Upper lobe of left lung (tissue), 6 donors: ENCODE measurements at regions not wholly inside any gene's neighbourhood (a gene's known extent, or its start where the extent isn't known, plus 50 kb on each side); places are given as distances from the start of the nearest gene placed in this dataset.

Source experiments
- ATAC-seq, 2 donors: fragments of 200-7000 bp; cut with Tn5 transposase; one replicate each; pipeline ENCODE4 v1.9.1; 2022; ENCODE audit warnings: mild to moderate bottlenecking in 2 of 2, moderate library complexity in 2 of 2; ENCODE audit not compliant: low FRiP score in 2 of 2
- DNase-seq, 2 donors: peaks; one replicate each; pipeline ENCODE4 v3.0.0-alpha.2; 2019 to 2020
- H3K27ac ChIP-seq, 4 donors: fragments of 200-600 bp; sonication (generic); one replicate each; pipeline ENCODE4 v1.5.1; 2016 to 2019
- H3K27me3 ChIP-seq, 4 donors: fragments of 200-600 bp; sonication (generic); one replicate each; pipeline ENCODE4 v1.5.1; 2017 to 2019
- H3K36me3 ChIP-seq, 4 donors: fragments of 200-600 bp; sonication (generic); one replicate each; pipeline ENCODE4 v1.5.1; 2016 to 2019
- H3K4me1 ChIP-seq, 4 donors: fragments of 200-600 bp; sonication (generic); one replicate each; pipeline ENCODE4 v1.5.1; 2018 to 2019
- H3K4me3 ChIP-seq, 4 donors: fragments of 200-600 bp; sonication (generic); one replicate each; pipeline ENCODE4 v1.5.1; 2017 to 2019; ENCODE audit warnings: mild to moderate bottlenecking in 2 of 4, moderate library complexity in 1 of 4
- H3K9me3 ChIP-seq, 4 donors: fragments of 200-600 bp; sonication (generic); one replicate each; pipeline ENCODE4 v1.5.1; 2018 to 2019
- EP300 ChIP-seq, 4 donors: sonication (generic); formaldehyde crosslinking; IDR thresholded peaks; one replicate each; pipeline ENCODE4 v1.5.1; 2017; ENCODE audit warnings: antibody characterized with exemption in 4 of 4, control low read depth in 2 of 4
- POLR2A ChIP-seq, 4 donors: fragments of 450-650 bp; IDR thresholded peaks; one replicate each; pipeline ENCODE4 v1.5.1; 2016 to 2017; ENCODE audit warnings: antibody characterized with exemption in 4 of 4, mild to moderate bottlenecking in 2 of 4
- POLR2AphosphoS5 ChIP-seq, 2 donors: sonication (generic); formaldehyde crosslinking; IDR thresholded peaks; one replicate each; pipeline ENCODE4 v1.5.1; 2017; ENCODE audit warnings: antibody characterized with exemption in 2 of 2
- WGBS, 2 donors: methylation state at CpG; one replicate each; pipeline ENCODE4 v1.1.5; 2017 to 2018; 5-methylcytosine and 5-hydroxymethylcytosine counted together
- TF ChIP-seq, protein P1 (sequence below), 6 experiments: fragments of 450-650 bp in 4 of 6; fragments of 200-600 bp in 2 of 6; sonication (generic) in 2 of 6; IDR thresholded peaks; one replicate each; pipeline ENCODE4 v1.5.1; 2016 to 2019; ENCODE audit warnings: antibody characterized with exemption in 6 of 6
- donor health status: DM: no; HTN: no; CAD: no; lungs with moderate emphysema.
- donor health status: DM: no; HTN: yes; CAD: no; lungs with severe emphysema.

DNA sequence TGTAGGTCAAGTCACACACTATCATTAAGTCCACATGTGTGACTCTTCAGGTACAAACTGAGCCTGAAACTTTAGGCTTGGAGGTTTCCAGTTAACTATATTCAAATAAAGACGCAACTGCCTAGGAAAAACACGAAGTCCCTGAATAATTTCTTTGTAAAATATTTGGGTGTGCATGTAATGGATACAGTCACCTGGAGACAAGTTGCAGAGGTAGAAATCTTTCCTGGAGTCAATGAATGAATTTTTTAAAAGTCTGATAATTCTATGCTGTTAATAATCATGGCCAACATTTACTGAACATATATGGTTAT, 132.7 kb downstream of the MTX3 start:
- H3K27ac ChIP-seq = no peak overlapping the region
- TF ChIP-seq, protein P1, sequence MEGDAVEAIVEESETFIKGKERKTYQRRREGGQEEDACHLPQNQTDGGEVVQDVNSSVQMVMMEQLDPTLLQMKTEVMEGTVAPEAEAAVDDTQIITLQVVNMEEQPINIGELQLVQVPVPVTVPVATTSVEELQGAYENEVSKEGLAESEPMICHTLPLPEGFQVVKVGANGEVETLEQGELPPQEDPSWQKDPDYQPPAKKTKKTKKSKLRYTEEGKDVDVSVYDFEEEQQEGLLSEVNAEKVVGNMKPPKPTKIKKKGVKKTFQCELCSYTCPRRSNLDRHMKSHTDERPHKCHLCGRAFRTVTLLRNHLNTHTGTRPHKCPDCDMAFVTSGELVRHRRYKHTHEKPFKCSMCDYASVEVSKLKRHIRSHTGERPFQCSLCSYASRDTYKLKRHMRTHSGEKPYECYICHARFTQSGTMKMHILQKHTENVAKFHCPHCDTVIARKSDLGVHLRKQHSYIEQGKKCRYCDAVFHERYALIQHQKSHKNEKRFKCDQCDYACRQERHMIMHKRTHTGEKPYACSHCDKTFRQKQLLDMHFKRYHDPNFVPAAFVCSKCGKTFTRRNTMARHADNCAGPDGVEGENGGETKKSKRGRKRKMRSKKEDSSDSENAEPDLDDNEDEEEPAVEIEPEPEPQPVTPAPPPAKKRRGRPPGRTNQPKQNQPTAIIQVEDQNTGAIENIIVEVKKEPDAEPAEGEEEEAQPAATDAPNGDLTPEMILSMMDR (IDR thresholded peaks at IDR 0.05) = peak in 1 of 6 experiments; percentile 16
- no peak for TF ChIP-seq EP300 (IDR thresholded peaks at IDR 0.05)
- H3K9me3 ChIP-seq = no peaks in the 10 kb centered on the region
- H3K4me3 ChIP-seq = no peak overlapping the region
- no peaks in the 10 kb centered on the region for H3K4me1 ChIP-seq
- 89% methylated on average over 2 of the region's 2 CpGs for WGBS, 2 donors
- no peaks in the 10 kb centered on the region for H3K27me3 ChIP-seq
- H3K36me3 ChIP-seq = no peaks in the 10 kb centered on the region
- DNase-seq = no peak
- no peak for ATAC-seq

DNA sequence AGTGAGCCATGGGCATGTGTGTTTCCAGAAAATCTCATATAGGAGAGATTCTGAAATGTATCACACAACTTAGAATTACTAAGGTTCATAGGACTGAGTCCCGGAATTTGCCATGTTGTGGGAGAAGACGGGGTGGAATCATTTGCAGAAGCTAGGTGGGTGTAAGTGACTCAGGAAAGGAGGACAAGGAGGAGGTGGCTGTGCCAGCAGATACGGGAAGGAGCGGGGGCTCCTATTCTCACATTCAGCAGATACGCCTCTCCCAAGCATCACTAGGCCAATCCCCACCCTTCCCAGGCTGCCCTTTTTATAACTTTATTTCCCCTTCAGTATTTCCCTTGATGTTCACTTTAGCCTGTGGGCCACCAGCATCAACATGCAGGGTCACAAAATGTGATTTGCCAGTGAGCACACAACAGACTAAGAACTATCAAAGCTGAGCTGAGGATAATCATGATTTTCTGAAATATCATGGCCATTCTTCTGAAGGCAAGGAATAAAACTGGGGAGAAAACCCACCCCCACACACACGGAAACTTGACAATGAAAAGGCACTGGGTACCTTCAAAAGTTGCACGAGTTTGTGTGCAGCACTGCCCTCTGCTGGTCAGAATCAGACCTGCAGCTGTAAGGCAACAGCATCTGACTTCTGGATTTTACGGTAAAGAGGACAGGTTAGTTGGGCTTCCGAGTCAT, 133.2 kb downstream of the MTX3 start:
- no peaks in the 10 kb centered on the region for H3K36me3 ChIP-seq
- H3K4me1 ChIP-seq = no peaks in the 10 kb centered on the region
- DNase-seq (peak in 1 of 2 donors; percentile 66), ATAC-seq (peak; percentile 73 to 88)
- no peak overlapping the region for H3K4me3 ChIP-seq
- 46 to 47% methylated on average over 9 of the region's 9 CpGs for WGBS, 2 donors
- TF ChIP-seq, protein P1 (IDR thresholded peaks at IDR 0.05) = peak; percentile 80 to 86 (median 85)
- TF ChIP-seq POLR2A (IDR thresholded peaks at IDR 0.05) = no peak
- H3K27me3 ChIP-seq = no peaks in the 10 kb centered on the region
- H3K9me3 ChIP-seq = no peaks in the 10 kb centered on the region
- H3K27ac ChIP-seq = no peak overlapping the region

DNA sequence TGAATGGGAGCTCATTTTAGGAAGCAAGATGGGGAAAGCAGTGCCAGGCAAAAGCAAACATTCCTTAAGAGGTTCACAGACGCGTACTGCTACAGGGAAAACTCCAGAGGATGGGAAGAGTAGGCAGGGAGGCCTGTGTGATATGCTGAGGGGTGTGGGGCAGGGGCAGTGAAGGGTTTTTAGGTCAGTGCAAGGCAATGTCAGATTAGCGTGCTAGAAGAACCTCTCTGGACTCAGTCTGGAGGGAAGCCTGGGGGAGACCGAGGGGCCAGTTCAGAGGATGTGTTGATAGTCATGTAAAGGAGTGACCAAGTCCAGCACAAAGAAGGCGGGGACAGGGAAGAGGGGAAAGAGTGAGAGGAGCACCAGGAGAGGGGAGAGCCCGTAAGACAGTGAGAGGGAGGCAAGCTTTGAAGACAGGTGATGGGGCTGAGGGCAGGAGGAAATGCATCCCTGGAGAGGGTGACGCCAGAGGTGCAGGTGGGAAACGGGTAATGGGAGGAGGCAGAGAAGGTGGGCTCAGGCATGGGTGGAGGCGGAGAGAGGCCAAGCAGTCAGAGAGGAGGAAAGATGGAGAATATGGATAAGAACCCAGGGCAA, 134.5 kb downstream of the MTX3 start:
- ATAC-seq = peak in 1 of 2 donors; percentile 6

GRCh38 chr5:79853676-79854418, 137.2 kb downstream of the MTX3 start:
- WGBS, 2 donors = 73 to 79% methylated on average over 7 to 8 of the region's 8 CpGs
- TF ChIP-seq POLR2AphosphoS5 (IDR thresholded peaks at IDR 0.05) = no peak
- TF ChIP-seq EP300 (IDR thresholded peaks at IDR 0.05) = no peak
- TF ChIP-seq, protein P1 (IDR thresholded peaks at IDR 0.05) = no peak
- TF ChIP-seq POLR2A (IDR thresholded peaks at IDR 0.05) = no peak
- no peaks in the 10 kb centered on the region for H3K4me1 ChIP-seq
- H3K9me3 ChIP-seq = no peaks in the 10 kb centered on the region
- H3K27me3 ChIP-seq = no peaks in the 10 kb centered on the region
- H3K36me3 ChIP-seq = no peaks in the 10 kb centered on the region
- ATAC-seq = no peak
- H3K27ac ChIP-seq = no peak overlapping the region
- DNase-seq = no peak
- no peak overlapping the region for H3K4me3 ChIP-seq

More for the DNA sequence above, 134.5 kb downstream of the MTX3 start:
- no peak overlapping the region for H3K4me3 ChIP-seq
- no peak for DNase-seq
- H3K4me1 ChIP-seq = no peaks in the 10 kb centered on the region
- 80 to 83% methylated on average over 9 of the region's 9 CpGs for WGBS, 2 donors
- TF ChIP-seq POLR2AphosphoS5 (IDR thresholded peaks at IDR 0.05) (no peak), POLR2A (IDR thresholded peaks at IDR 0.05) (no peak), EP300 (IDR thresholded peaks at IDR 0.05) (no peak)
- TF ChIP-seq, protein P1 (IDR thresholded peaks at IDR 0.05) = no peak
- no peaks in the 10 kb centered on the region for H3K9me3 ChIP-seq
- H3K27ac ChIP-seq = no peak overlapping the region
- no peaks in the 10 kb centered on the region for H3K36me3 ChIP-seq
- no peaks in the 10 kb centered on the region for H3K27me3 ChIP-seq
